GM18868 (cell line): ENCODE measurements at regions not wholly inside any gene's neighbourhood (a gene's known extent, or its start where the extent isn't known, plus 50 kb on each side); places are given as distances from the start of the nearest gene placed in this dataset.

Source experiments
- ATAC-seq: cut with Tn5 transposase; IDR thresholded peaks from one replicate; pipeline ENCODE4 v1.9.1; 2021; ENCODE audit warnings: mild to moderate bottlenecking, moderate library complexity; ENCODE audit not compliant: unreplicated experiment

DNA sequence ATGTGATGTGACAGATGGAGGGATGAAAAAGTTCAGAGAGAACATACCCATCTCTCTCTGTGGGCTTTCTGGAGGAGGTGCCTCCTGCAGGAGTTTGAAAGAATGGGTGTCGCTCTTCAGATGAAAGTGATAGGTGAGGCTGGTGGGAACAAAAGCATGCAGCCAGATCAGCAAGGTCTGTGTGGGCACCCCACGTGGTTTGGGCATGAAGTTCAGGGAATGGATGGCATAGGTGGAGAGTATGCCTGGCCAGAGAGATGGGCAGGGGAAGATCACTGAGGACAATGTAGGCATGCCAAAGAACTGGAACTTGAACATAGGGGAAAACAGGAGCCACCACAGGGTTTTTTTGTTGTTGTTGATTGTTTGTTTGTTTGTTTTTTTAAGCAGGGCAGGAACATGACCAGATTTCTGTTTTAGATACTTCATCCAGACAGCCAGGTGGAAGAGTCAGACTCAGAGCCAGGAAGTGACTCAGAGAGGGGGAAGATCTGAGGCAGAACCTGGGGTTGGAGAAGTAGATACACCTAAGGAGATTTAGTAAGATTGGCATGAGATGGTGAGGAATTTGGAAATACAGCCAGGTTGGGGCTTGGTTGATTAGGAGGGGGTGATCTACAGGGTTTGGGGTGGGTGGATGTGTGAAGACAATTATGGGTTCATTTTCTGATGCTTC is 64.8 kb upstream of the CLSTN2 start:
- no peak for ATAC-seq

DNA sequence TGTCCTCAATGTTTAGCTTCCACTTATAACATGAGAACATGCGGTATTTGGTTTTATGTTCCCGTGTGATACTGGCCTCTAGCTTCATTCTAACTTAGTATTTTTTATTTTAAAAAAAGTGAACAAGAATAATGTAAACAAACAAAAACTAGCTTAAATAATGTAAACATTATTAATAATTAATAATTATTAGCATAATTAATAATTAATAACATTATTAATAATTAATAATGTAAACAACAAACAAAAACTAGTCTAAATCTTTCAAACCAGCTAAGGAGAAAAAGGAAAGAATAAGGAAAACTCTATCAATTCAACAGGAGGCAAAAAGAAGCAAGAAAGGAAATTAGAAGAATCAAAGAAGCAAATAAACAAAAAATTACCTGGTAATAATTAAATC is 66.2 kb upstream of the CLSTN2 start:
- no peak for ATAC-seq

DNA sequence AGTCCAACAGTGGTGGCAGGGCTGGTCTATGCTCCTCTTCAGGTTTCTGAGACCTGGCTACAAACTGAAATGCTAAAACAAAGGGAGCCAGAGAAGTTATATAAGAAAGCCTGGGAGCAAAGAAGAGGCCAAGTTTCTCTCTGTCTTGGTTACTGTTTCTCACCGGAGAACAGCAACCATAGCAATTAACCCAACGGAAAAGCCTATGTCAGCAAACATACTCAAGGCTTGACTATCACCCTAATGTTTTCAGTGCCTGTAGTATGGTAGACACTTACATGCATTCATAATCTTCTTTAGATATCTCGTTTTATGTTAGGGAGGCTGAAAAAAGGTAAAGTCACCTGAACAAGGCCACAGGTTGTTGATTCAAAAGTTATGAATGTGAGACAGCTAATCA is 86.3 kb upstream of the CLSTN2 start:
- ATAC-seq = no peak

DNA sequence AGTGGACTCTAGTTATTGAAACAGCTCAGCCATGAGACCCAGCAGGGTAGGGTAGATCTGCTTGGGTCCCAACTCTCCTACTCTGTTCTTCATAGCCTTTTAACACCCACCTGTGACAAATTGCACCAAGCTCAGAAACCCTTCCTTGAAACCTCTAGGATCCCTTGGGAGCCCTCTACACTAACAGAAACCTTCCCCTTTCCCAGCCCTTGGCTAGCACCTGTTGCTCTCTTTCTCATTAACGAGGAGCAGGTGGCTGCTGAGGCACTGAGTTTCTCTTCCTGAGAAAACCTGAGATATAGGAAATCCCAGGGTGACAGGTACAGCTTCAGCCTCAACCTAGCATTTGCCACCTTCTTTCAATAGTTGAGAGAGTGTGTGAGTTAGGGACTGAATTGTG is 88.3 kb upstream of the CLSTN2 start:
- ATAC-seq = no peak

DNA sequence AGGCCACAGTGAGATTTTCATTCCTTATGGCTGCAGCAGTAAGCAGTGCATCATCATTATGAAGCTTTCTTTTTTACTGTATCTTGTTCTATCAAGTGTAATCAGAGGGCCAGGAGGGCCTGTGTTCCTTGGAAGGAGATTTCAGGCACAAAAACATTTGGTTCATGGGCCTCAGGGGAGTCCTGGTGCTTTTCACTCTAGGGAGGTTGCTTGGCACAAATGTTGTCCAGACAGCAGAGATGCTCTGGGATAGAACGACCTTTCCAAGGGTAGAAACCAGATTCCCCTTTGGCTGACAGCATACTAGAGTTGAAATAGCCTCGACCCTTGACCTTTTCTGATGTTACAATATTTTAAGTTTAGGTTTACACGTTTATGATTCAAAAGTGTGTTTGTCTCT is 95.3 kb upstream of the CLSTN2 start:
- no peak for ATAC-seq

DNA sequence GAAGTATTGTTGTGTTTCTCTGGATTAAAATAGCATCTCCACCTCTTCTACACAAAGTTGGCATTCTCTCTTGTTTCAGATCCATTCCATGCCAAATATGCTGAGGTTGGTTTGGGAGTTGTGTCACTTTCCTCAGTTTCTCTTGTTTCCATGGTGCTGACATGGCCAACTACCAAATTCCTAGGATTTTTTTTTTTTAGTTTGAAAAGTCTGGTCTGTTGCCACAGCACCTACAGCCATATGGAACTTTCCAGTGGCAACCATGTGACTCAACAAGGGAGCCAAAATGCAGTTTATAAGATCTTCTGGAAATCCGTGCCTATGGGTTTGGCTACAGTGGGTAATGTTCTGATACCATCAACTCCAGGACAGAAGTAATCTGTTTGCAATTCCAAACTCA is 96.0 kb upstream of the CLSTN2 start:
- ATAC-seq = no peak

DNA sequence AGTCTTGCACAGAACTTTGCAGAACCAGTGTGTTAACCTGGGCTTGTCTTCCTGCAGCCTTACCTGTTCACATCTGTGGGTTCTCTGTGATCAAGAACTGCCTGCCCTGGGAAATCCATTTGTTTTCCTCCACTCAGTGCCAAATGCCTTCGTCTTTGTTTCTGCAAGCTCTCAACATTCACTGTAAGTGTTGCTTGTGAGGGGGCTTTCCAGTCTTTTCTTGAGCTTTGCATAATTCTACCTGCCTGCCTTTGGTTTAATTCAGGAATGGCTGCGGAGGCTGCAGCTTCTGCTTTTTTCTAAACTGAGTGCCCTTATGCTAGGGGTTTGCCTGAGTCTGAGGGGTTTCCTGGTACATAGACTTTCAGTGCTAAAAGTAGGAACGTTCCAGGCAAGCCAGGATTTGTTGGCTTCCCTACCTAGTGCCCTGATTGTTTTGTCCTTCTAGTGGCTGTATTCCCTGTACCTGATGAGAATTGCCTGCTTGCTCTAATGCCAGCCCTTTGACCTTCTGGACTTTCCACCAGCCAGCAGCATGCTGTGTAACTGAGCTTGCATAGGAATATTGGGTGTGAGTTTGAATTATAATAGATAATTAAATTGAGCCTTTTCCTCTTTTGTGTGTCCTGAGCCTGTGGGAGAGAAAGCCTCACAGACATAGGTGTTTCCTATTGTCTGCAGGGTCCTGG is 96.6 kb upstream of the CLSTN2 start:
- peak; percentile 80 for ATAC-seq

DNA sequence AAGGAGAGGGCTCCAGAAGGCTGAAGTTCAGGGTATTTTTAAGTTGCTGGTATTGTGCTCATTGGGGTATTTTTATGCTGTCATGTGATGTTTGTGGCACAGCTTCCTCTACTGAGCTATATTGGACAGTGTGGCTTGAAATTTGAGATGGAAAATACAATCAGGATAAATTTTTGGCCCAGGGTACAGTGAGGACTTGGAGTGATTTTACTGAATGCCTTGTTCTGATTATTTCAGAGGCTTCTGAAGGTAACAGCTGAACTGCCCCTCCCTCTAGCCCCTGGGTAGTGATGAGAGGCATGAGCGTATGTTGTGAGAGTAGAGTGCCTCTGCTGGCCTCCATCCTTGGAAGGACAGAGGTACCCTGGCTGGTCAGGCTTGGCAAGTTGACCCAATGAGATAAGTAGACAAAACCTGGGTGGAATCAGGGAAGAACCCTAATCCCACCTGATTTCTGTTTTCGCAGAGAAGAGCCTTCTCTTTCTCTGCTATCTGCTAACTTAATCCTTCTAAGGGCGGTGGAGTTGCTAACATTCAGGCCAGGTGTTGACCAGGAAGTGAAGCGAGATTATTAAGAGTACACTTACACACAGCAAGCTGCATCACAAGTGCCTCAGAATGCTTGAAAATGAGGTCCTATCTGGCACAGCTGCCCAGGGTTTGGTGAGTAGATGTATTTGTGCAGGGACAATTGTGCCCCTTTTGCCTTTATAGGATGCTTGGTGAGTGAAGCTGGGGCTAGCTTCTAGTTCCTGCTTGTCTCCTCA is 98.1 kb upstream of the CLSTN2 start:
- ATAC-seq = no peak

DNA sequence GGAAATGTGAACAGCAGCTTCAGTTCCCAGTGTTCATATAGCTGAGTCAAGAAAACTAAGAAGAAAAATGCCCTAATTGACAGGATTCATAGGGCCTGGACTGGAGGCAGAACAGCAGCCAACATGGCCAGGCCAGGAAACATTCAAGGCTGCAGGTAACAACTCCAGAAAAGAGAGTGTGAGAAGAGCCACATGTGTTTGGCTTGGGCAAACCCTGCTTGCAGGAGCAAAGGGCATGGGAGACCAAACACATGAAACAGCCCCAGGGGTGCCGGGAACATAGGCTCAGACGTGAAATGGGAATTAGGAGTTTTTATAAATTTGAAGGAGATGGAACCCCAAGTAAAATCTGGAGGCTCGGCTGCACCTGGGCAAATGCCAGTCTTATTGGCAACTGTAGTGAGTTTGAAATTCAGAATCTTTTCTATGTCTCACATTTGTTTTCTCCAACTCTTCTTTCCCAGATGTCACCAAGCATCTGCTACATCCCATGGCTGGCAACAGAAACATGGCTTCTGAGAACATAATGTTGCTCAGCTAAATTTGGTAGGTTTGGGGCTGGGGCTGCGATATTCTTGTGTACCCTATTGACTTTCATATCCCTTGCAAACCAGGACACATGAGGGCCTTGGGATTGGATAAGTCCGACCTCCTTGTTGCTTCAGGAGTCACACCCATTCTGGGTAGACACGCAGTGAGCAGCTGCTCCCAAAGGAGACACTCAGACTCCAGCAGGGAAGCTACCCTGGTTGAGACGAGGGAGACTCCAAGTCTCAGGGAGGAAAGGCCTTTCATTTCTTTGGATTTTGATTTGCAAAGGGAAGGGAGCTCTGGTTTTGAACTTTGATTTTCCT is 98.9 kb upstream of the CLSTN2 start:
- ATAC-seq = no peak

DNA sequence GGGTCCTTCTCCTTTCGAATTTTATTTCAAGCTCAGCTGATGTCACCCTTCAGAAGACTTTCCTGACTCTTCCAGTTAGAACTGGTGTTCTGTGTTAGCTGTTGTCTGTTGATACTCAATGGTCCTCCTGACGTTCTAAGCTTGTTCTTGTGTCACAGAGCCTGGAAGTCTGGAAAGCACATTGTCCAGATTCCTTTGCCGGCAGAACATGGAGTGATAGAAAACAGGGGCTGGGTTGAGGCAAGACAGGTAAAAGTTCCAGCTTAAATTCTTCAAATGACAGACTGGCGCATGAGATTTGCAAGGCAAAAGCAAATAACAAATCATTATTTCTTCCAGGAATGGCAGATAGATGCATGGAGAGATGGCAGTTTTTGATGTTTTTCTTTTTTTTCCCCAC is 102.0 kb upstream of the CLSTN2 start:
- no peak for ATAC-seq

DNA sequence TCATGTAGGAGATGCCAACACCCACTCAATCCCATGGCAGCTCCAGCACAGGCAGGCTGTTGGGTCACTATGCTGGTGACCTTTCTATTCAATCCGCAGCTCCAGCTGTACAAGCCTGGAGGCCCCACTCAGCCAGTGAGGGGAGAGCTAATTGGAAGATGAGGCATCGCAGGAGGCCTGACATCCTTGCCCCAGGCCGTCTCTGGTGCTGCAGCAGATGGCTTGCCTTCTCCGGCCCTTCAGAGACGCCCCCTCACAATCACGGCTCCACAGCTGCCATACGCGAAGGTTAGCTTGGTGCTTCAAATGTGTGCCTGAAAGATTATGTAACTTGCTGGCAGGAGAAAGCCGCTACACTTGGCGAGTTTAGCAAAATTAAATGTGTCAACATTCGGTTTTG is 104.2 kb upstream of the CLSTN2 start:
- no peak for ATAC-seq

DNA sequence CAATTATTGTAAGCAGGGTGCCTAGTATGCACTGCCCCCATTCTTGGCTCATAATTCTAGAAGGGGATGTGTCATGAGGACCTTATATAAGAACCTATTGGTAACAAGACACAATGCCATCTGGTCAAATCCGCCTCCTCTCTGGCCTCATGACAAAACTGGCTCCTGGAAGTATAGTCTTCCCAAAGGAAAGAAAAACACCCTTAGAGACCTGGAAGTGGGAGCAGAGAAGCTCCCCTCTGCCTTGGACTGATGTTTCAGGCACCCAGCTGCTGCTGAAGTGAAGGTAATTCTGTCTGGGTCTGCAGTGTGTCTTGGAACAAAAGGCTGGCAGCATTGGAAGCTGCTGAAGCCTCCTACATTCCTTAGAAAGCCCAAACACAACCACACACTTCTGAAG is 107.2 kb upstream of the CLSTN2 start:
- no peak for ATAC-seq

DNA sequence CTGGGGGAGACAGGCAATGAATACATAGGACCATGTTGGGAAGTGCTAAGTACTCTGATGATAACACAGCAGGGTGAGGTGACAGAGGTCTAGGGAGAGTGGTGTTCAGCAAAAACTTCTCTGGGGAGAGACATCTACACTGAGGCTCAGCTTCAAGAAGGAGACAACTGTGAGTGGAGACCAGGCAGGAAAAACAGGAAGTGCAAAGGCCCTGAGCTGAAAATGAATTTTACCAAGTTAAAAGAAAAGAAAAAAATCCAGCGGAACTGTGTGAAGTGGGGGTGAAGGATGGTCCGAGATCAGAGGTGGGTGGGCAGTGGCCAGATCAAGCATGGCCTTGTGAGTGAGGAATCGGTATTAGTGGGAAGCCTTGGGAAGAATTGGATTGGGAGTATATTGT is 110.1 kb upstream of the CLSTN2 start:
- no peak for ATAC-seq

DNA sequence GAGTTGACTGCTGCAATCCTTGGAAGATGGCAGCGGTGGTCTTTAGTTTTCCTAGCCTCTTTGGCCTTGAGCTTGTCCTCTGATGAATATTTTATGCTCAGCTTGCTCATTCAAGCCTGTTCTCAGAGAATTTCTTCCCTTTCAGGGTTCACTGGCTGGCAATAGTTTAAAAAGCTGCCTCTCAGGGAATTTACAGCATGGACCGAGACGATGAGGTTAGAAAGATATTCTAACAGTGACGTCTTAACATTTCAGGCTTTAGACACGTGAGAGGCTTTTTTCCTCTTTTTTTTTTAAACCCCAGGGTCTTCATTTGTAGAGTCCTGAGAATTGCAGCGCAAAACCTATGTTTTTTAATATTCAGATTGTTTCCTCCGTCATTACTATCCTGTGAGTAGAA is 120.3 kb upstream of the CLSTN2 start:
- ATAC-seq = no peak

DNA sequence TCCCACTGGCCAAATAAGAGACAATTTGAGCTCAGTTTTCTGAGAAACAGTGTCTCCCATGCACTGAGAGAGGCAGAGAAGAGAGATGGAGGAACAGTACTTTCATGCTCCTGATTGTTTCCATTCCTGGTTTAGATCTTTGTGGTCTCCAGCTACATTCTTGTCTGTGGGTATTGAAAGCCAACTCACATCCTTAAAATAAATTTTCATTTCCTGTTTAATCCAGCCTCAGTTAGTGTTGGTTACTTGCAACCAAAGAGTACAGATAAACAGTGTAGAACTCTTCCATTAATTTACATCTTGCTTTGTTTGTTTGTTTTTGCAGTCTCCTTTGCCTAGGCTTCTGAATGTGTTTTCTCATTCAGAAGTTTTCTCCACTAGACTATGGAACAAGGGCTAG is 123.7 kb upstream of the CLSTN2 start:
- no peak for ATAC-seq

DNA sequence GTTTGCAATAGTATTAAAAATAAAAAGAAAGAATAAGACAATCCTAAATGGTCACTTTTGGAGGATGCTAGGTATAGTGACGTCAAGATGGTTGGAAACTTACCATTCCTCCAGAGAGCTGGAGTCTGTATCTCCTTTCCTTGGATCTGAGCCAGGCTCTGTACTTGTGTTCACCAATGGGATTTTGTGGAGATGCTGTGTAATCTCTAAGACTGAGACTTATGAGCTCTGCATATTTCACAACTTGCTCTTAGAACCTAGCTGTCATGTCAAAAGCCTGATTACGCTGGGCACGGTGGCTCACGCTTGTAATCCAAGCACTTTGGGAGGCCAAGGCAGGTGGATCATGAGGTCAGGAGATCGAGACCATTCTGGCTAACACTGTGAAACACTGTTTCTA is 126.8 kb upstream of the CLSTN2 start:
- no peak for ATAC-seq

DNA sequence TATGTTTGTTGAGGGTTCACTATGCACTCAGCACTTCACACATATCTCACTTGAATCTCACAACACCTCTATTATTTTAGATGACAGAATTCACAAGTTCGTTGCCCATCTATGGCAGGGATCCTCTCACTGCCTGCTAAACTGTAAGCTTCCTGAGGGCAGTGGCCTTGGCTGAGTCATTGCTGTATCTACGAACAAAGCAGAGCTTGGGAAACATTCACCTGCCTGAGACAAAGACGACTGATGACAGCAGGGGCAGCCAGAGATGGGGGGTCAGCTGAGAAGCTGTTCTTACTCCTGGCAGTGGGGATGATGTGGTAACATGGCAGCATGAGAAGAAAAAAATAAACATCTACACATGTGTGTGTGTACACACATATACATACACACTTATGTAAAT is 125.5 kb upstream of the NMNAT3 start:
- no peak for ATAC-seq

DNA sequence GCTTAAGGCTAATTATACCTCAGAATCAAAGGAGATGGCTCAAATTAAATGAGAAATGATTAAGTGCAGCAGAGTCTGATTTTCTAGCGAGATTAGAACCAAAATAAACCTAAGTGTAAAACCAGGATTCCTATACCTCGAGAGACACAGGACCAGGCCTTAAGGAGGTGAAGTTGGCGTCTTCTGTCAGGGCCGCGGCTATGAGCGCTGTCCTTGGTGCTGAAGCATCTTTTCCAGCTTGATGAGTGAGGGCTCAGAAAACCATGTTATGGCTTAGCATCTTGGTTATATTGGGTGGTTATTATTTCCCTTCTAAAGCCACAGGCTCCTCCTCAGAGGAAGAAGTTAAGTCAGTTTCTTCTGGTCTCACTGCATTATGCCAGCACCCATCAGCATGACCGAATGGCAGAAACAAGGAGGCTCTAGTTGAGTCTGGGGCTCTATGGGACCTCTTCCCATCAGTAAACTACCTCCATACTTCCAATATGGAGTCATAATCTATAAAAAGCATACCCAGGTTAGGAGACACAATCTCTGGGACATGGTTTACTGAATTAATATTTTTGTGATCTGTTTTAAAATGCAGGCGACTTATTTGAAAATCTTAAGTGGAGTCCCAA is 120.1 kb upstream of the NMNAT3 start:
- ATAC-seq = no peak

DNA sequence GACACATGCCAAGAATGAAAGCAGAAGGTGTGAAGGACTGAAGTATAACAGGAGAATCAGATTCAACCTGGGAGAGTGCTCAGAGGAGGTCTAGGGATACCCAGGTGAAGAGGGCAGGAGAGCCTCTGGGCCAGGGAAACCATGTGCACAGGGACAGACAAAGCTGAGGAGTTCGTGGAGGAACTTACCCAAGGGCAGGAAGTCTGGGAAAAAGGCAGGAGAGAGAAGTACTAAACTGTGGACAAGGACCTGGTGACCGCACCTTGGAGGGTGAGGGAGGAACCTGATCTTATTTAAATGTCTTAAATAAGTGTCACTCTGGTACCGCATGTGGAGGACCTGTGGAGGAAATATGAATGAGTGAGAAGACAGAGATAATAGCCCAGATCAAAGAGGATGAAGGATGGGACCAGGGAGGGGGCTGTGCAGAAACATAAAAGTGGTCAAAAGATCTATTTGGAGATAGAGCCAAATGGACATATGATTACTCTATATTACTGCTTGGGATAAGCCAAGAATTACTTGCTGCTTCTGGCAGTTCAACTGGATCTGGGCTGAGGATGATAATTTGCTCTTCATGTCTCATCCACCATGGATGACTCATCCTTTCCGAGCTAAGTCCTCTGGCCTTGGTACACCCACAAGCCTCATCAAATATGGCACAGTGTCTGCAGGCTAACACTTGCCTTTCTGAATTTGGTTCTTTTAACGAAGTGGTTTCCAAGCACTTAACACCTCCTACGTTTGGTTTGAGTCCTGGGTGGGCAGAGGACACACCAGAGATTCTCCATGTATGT is 116.9 kb upstream of the NMNAT3 start:
- no peak for ATAC-seq

DNA sequence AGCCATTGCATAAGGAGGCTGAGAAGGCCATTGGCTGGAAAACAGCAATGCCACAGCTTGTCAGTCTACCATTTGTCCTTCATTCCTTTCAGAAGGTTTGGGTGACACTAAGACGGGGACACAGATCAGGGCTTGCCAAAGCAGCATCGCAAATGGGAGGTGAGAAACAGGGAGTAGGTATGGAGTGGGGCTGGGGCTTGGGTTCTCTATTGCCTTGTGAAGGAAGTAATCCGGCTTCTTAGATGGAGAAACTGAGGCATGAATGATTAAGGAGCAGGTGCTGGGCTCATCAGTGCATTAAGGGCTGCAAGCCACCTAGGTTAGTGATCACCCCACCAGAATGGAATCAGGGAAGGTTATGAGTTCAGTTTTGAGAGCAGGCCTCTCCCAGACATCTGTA is 115.6 kb upstream of the NMNAT3 start:
- no peak for ATAC-seq
